G401 (cell line): ENCODE measurements at regions not wholly inside any gene's neighbourhood (a gene's known extent, or its start where the extent isn't known, plus 50 kb on each side); places are given as distances from the start of the nearest gene placed in this dataset.

Experiments used
- DNase-seq: peaks from one replicate; pipeline ENCODE4 v3.0.0-alpha.2; 2015; ENCODE audit warnings: low spot score
- in situ Hi-C: cut with HindIII; loops from 2 replicates; pipeline ENCODE4 v1.10.0; 2016; ENCODE audit warnings: low sequenced_read_pairs, mixed read lengths

DNA sequence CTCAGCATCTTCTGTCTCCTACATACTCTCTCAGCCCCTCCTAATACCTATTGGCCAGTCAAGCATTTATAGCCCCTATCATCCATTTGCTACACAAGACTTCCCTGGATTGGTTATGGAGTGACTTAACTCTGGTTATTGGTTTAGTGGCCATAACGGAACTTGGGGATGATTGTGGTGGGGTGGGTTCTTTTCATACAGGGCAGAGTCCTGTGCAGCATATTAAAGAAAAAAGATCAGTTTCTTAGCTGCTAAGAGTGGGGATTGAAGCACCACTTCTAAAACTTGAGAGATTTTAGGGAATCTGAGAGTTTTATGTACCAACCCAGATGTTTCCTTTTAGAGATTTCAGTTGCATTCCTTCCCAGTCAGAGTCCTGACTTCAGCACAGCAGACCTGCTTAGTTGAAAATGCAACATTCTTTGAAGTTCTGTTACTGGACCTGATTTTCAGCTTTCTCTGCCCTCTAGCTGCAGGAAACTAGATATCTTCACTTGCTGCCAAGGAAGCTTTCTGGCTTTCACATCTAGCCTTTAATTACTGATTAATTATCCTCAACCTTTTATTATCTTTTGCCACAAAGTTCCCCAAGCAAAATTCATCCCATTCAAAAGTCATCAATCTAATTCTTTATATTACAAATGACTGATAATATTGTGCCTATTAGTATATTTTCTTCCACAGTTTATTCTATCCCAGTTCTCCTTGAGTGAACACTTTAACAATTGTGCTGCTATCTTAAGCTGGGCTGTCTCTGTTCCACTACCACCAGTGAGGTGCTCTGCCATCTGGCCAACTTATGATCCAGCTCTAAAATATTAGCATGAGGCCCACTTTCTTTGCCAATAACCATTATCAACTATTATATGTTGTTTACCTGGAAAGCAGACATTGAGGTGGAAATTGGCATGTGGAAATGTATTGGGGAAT is 906.0 kb upstream of the ALCAM start:
- in situ Hi-C loops: no loop called here

DNA sequence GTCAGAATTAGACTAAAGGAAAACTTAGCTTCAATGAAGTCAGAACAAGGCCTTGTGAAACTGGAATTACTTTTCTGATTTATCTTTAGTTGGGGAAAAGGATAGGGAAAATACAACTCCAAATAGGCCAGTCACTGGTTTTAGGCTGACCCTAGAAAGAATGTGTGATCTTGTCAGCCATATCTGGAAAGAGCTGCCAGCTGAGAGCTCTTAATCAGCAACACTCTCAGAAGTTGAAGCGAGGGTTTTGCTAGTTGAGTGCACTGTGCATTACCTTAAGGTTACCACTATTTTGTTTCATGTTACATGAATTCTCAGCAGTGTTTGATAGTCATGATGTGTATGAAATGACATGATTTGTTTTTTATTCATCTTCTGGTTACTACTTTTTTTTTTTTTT is 905.3 kb upstream of the ALCAM start:
- in situ Hi-C loops: no loop called here
- no peak for DNase-seq

More for the DNA sequence above, 906.0 kb upstream of the ALCAM start:
- DNase-seq: peak; percentile 11

DNA sequence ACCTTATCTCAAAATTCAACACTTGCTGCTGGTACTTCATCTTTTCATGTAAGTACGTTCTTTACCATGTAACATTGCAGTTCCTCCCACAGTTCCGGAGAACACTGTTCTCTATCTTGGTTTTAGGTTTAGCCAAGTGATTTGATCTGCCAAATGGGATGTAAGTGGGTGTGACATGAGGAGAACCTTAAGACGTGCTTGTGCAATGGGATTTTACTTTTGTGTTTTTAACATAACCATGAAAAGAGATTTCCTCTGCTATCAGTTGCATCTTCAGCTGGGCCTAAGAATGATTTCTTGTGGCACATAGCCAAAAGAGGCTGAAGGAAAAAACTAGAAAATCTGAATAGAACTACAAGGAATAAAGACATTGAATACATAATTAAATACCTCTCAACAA is 894.5 kb upstream of the ALCAM start:
- in situ Hi-C loops: no loop called here
- no peak for DNase-seq

DNA sequence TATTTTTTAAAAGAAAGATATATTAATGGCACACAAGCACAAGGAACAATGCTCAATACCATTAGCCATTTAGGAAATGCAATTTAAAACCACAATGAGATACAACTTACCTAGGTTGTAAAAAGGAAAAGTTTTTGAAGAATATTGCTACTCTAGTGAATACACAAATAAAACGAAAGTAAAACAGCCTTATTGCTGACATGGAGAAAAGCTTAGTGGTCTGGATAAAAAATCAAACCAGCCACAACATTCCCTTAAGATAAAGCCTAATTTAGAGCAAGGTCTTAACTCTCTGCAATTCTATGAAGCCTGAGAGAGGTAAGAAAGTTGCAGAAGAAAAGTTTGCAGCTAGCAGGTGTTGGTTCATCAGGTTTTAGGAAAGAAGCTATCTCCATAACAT is 892.7 kb upstream of the ALCAM start:
- no peak for DNase-seq
- in situ Hi-C loops: no loop called here

GRCh38 chr3:104503022-104503421 is 863.7 kb upstream of the ALCAM start:
- in situ Hi-C loops: no loop called here
- DNase-seq: no peak

DNA sequence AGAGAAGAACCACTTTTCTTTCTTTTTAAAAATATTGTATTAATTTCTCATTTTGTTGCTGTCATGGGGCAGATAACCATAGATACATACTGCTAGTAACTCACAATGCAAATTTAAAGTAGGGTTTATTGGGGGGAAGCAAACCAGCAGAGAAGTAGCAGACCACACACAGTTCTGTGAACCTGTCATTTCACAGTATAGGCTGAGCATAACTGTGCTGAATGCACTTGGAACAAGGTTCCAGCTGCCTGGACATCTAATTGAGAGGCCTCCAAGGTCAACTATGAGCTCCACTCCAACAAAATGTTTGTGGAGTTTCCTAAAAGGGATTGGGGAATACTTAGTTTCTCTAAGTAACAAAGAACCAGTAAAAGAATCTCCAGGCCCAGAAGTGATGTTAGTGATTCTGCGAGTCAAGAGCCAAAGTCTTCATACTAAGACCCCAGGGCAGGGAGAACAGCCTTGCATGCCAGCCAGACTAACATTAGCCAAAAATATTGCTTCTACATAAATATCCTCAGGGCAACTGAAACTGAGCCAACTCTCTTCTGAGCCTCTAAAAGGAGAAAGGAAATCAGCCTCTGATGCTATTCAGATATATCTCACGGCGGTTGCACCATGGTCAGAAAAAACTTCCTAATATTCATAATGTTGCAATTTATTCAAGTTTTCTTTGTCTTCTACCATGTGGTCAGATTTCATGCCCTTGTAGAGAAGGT is 856.4 kb upstream of the ALCAM start:
- in situ Hi-C loops: no loop called here

GRCh38 chr3:104514371-104514770 is 852.3 kb upstream of the ALCAM start:
- no peak for DNase-seq
- in situ Hi-C loops: no loop called here

More for the DNA sequence above, 856.4 kb upstream of the ALCAM start:
- DNase-seq: no peak

GRCh38 chr3:104514776-104515175 is 851.9 kb upstream of the ALCAM start:
- in situ Hi-C loops: no loop called here
- no peak for DNase-seq

DNA sequence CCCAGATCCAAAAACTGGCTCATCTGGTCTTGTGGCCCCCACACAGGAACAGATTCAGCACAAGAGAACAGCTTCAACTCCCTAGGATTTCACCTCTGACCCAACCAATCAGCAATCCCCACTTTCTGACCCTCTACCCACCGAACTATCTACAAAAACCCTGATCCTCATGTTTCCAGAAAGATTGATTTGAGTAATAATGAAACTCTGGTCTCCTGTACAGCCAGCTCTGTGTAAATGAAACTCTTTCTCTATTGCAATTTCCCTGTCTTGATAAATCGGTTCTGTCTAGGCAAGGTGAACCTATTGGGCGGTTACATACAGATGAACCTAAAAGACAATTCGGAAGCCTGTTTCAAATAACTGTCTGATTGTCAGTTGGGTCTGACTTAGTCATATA is 847.6 kb upstream of the ALCAM start:
- in situ Hi-C loops: no loop called here

DNA sequence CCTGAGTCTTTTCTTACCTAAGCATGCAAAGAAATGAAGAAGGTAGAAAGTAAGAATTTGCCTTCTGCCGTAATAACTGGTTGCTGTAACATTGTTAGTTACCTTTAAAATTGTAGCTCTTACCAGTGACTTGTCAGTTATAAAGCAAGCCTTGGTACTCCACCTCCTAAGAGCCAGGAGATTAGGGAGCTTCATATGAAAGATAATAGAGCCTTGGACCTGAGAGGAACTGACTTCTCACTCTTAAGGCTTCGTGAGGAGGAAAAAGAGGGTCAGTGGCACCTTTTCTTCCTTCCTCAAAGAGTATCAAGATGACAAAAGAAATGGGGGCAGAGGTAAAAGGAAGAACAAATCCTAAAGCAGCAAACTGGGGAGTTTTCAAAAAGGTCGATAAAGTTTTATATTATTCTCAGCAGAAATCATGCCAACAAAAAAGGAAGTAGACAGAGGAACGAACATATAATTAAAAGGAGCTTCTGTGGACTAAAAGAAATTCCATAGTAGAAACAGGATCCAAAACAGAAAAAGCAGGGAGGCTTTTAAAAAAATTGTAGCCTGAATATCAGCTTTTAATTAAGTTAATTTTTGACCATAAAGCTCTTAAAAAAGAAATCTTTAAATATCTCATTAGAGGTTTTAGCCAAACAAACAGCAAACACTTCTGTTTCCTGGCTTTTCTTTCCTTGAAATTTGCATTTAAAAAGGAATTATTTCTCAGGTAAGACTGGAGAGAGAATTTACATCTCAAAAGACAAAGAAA is 847.1 kb upstream of the ALCAM start:
- no peak for DNase-seq
- in situ Hi-C loops: no loop called here

More for the DNA sequence above, 847.6 kb upstream of the ALCAM start:
- no peak for DNase-seq

- DNase-seq: no peak
- in situ Hi-C loops: no loop called here
Observed at GRCh38 chr3:104520228-104520655, 846.5 kb upstream of the ALCAM start.

DNA sequence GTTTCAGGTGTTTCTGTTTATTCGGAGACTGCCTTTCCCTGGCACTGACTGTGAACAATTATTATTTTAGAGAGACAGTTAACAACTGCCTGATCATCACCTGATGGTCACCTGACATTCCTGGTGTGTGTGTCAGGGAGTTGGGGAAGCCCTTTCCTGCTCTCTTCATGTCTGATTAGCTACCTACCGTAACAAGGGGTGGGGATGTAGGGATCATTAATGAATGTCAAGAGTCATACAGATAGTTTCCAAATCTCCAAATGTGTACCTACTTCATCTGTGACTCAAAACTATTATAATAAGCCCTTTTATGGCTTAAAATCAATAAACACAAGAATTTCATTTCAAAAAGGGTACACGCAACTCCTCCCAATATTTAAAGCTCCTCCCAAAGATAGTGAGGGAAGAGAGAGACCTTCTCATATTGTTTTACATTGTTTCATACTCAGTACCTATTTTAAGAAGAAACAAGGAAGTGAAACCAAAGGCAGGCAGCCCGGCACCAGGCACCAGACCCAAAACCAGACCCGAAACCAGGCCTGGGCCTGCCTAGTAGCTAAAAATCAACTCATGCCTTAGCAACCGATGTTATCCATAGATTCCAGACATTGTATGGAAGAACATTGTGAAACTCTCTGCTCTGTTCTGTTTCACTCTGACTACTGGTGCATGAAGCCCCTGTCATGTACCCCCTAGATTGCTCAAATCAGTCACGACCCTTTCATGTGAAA is 844.9 kb upstream of the ALCAM start:
- in situ Hi-C loops: no loop called here
- DNase-seq: no peak

- in situ Hi-C loops: no loop called here
- no peak for DNase-seq
Observed at GRCh38 chr3:104523136-104523535, 843.6 kb upstream of the ALCAM start.

GRCh38 chr3:104526901-104527401 is 839.8 kb upstream of the ALCAM start:
- in situ Hi-C loops: no loop called here
- no peak for DNase-seq

- in situ Hi-C loops: no loop called here
- no peak for DNase-seq
Observed at GRCh38 chr3:104530934-104531333, 835.8 kb upstream of the ALCAM start.

DNA sequence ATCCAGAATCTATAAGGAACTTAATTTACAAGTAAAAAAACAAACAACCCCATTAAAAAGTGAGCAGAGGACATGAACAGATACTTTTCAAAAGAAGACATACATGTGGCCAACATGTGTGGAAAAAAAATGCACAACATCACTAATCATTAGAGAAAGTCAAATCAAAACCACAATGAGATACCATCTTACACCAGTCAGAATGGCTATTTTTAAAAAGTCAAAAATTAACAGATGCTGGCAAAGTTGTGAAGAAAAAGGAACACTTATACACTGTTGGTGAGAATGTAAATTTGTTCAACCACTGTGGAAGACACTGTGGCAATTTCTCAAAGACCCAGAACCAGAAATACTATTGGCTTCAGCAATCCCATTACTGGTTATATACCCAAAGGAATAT is 830.0 kb upstream of the ALCAM start:
- in situ Hi-C loops: no loop called here
- no peak for DNase-seq

DNA sequence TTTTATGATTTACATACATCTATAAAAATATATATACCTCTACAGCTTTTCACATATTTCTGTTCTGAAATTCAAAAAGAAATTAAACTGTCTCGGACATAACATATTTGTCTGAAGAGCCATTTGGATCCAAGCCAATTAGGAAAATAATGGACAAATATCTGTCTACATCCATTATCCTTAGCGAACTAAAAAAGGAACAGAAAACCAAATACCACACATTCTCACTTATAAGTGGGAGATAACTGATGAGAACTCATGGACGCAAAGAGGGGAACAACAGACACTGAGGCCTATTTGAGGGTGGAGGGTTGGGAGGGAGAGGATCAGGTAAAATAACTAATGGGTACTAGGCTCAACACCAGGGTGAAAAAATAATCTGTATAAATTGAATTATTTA is 829.4 kb upstream of the ALCAM start:
- in situ Hi-C loops: no loop called here
- no peak for DNase-seq

- DNase-seq: no peak
- in situ Hi-C loops: no loop called here
Observed at GRCh38 chr3:104546301-104546700, 820.4 kb upstream of the ALCAM start.

DNA sequence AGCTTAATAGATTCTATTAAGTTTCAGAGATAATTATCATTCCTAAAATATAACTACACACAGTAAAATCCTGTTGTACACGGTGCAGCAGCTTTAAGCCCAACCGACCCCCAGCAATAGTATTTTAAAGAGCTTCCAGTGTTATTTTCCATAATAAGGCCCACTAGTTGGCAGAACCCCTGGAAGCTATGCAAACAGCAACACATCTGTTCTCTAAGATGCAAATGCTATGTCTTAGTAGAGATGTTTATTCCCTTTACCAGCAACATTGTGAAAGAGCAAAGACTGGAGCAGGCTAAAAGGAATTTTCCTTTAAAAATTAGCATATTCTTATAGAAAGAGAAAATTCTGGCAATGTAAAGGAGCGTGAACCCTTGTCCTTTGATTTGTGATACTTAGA is 819.7 kb upstream of the ALCAM start:
- in situ Hi-C loops: no loop called here
- DNase-seq: no peak
